NCI-H2171 treated with DMSO at 0.1 percent for 48 hours (cell line): ENCODE measurements at regions not wholly inside any gene's neighbourhood (a gene's known extent, or its start where the extent isn't known, plus 50 kb on each side); places are given as distances from the start of the nearest gene placed in this dataset.
"Not testable (repeated sequence)": the region's sequence is repeated elsewhere in the genome, so short reads cannot be mapped to it uniquely, and the experiment has no call there.

Experiments
- DNase-seq: peaks from one replicate; lab custom pipeline; 2025; lab: John Stamatoyannopoulos, UW

DNA sequence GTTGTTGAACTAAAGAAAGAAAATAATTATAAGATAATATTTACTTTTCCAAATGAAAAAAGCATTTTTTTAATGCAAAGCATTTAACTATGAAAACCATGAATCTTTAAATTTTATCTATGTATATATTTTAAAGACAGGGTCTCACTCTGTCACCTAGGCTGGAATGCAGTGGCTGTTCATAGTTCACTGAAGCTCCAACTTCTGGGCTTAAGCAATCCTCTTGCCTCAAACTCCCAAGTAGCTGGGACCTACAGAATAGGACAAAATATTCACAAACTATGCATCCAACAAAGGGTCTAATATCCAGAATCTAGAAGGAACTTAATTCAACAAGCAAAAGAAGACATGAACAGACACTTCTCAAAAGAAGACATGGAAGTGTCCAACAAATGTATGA, 55.9 kb upstream of the ALB start:
- no peak for DNase-seq

GRCh38 chr4:73347497-73347896, 56.6 kb upstream of the ALB start:
- peak; percentile 2 for DNase-seq

DNA sequence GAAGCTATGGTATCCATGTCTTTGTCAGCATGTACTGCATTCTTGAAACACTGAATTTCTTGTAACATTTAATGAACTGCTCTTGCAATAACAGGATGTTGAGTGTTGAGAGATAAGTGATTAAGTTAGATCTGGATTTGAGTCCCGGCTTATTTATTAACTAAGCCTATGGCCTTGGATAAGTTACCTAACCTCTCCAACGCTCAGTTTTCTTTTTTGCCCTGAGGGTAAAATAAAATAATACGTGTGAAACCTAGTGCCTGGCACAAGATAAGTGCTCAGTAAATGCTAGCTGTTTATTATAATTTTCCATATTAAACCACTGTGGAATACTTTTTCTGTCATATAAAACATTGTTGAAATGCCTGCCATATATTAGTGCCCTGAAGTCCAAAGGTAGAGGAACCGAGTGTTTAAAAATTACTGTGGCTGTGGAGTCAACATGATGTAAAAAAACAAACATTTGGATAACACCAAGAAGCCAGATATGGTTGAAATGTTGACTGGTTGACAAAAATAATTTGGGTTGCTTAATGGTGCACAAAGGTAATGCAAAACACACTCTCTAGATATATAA, 58.6 kb upstream of the ALB start:
- no peak for DNase-seq

DNA sequence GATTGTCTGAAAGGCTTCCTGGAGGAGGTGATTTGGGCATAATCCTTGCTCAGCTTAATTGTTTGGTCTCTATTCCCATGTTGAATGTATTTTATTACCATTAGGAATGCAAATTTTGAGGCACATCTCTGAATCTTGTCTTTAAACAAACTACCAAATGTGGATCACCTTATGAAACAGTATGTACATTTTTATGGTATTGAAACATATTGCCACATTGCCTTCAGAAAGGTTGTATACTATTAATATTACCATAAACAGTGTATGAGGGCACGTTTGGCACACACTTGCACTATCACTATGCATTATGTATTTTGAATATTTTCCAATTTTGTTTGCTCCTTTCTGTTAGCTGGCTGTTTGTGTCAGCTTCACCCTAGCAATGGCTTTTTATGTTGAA, 60.0 kb upstream of the ALB start:
- DNase-seq: no peak

DNA sequence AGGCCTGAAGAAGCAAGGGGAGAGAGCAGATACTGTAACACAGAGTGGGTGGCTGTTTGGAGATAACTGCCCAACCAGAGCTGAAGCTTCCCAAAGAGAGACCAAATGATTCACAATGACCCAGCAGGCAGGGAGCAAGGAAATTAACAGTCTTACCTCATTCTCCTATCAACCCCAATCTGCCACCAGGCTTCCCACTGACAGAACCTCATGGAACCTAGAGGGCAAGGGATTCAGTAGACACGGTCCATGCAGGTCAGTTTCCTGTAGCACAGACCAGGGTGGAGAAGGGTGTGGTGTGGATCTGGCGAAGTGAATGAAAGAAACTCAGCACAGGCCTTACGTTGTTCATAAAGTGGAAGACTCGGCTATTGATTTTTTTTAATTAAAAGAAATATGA, 60.7 kb upstream of the ALB start:
- DNase-seq: no peak

DNA sequence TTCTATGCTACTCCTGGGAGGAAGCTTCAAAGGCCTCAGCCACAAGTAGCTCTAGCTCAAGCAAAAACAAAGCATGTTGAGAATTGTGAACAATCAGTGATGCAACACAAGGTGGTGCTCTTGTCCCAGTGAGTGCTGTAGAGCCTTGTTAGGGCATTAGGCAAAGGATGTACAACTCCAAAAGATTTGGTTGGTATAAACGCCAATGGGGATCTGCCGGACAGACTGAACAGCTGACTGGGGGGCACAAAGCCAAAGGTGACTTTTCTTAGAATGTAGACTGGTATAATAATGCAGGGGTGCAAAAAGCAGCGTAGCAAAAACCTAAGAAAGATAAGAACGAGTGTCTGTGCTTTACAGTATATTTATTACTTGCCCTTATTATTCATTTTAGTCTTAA, 62.6 kb upstream of the ALB start:
- DNase-seq: peak; percentile 3

DNA sequence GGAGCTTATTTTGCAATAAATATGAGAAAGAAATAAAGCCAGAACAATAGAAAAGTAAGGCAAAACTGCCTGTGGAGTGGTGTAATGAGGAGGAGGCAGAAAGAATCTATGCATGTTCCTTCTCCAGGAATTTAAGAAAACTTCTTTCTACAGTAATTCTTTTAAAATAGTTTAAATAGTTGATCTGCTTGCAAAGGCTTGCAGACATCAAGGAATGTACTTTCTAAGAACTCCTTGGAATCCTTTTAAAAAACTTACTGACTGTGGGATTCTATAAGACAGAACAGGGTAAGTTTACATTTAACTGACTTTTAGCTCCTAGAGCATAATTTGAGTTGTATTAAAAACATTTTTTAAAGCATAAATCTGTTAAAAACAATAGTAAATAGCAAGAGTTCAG, 63.2 kb upstream of the ALB start:
- DNase-seq: no peak

DNA sequence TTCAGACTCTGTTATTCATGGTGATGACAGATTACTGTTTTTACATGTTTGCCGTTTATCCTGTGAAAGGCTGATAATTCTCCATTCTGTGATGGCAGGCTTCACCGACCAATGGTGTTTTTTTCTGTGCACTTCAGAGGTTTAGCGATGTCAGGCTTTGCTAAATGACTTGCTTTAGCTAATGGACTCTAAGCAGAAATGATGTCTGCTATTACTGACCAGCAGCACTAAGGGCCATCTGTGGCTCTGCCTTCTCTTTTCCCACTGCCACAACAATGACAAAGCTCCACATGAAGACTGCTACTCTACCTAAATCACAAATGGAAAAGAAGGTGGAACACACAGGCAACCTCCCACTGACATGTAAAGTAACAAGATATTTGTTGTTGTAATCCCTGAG, 68.4 kb upstream of the ALB start:
- DNase-seq: no peak

DNA sequence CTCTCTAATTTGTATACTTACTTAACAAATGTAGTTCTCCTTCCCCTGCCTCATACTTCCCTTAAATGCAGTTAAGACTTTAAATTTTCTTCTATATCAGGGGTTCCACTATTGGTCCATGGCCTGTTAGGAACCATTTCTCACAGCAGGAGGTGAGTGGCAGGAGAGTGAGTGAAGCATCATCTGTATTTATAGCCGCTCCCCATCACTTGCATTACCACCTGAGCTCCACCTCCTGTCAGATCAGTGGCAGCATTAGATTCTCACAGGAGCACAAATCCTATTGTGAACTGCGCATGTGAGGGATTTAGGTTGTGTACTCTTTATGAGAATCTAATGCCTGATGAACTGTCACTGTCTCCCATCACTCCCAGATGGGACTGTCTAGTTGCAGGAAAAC, 72.1 kb upstream of the ALB start:
- not testable (repeated sequence) for DNase-seq

- no peak for DNase-seq
Measured at GRCh38 chr4:73329300-73329699, 70.7 kb upstream of the ANKRD17 start.

- not testable (repeated sequence) for DNase-seq
Measured at GRCh38 chr4:73325776-73326175, 67.2 kb upstream of the ANKRD17 start.

- no peak for DNase-seq
Measured at GRCh38 chr4:73317092-73317491, 58.5 kb upstream of the ANKRD17 start.

- DNase-seq: no peak
Measured at GRCh38 chr4:73315091-73315490, 56.5 kb upstream of the ANKRD17 start.

DNA sequence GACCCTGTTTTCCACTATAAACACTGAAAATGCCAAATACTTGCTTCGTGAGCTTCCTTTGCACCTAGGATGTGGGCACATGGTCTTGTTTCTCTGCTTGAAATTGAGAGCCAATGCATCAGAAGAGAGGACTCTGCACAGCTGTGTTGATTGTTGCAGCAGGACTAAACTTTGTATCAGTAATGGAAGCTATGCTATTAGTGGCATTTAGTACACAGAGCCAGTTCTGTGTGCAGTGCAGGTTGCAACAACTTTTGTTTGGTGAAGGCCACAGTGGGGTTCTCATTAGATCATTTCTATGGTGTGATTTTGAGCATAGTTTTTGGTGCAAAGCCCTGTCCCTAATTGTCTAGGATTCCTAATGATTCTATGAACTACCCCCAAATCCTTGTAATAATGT, 54.4 kb upstream of the ANKRD17 start:
- no peak for DNase-seq

DNA sequence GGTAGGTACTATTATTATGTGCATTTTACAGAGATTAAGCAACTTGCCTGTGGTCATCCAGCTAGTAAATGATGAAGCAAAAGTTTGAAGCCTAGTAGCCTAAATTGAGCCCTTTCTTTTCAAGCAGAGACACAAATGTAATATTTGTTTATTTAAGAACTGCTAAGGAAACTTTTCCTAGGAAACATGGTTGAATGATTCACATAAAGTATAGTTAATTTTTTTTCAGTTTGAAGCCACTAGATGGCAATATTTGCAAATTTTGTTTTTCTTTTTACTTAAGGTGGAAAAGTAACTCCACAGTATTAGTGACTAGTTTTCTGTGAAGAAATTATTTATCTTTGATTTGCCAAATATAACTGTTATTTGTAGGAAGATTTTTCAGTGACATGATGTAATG, 52.8 kb upstream of the ANKRD17 start:
- peak; percentile 6 for DNase-seq

DNA sequence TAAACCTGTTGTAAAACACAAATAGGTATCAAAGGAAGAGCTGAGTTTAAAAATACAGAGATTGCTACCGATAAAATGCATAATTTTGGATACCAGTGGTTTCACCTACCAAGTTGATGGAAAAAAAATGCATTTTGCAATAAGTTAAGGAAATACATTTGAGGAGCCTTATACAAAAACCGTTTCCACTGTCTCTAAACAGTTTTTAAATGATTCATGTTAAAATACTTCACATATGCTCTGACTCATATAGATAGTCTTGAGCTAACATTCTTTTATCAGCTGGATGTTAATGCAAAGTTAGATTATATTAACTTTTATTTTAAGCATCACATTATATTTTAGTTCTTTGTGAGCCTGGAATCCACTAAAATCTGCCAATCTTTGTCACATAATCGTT, 50.6 kb upstream of the ANKRD17 start:
- DNase-seq: no peak
